ENCODE measurements at regions not wholly inside any gene's neighbourhood (a gene's known extent, or its start where the extent isn't known, plus 50 kb on each side); places are given as distances from the start of the nearest gene placed in this dataset.

- Mint-ChIP-seq H3K9me3 (peaks cover 6% of the 10 kb centered on the region), H3K36me3 (no peaks in the 10 kb centered on the region), H3K27ac (no peak overlapping the region), H3K27me3 (ENCODE audit: low read depth) (no peaks in the 10 kb centered on the region), H3K4me1 (peaks cover 21% of the 10 kb centered on the region), H3K4me3 (no peak overlapping the region)
- POLR2A ChIA-PET: no interaction called here
- no peak for ATAC-seq
- CTCF ChIA-PET: no interaction called here
- TF ChIP-seq EMX1 (CRISPR knock-in tag; IDR thresholded peaks at IDR 0.05) (no peak), ZSCAN18 (CRISPR knock-in tag; IDR thresholded peaks at IDR 0.05) (no peak), ZNF232 (CRISPR knock-in tag; IDR thresholded peaks at IDR 0.05) (no peak), FOXP4 (CRISPR knock-in tag; IDR thresholded peaks at IDR 0.05) (no peak), ERG (CRISPR knock-in tag; IDR thresholded peaks at IDR 0.05) (no peak), JAZF1 (CRISPR knock-in tag; IDR thresholded peaks at IDR 0.05) (no peak), ZNF121 (CRISPR knock-in tag; IDR thresholded peaks at IDR 0.05) (no peak), IRF2 (CRISPR knock-in tag; IDR thresholded peaks at IDR 0.05; ENCODE audit: borderline replicate concordance, low read depth) (no peak), OVOL2 (CRISPR knock-in tag; IDR thresholded peaks at IDR 0.05; ENCODE audit: borderline replicate concordance) (no peak)
- no peak for DNase-seq (ENCODE audit: low spot score)
Observed at GRCh38 chr4:65120287-65120686, 550.0 kb downstream of the EPHA5 start.

GRCh38 chr4:65102419-65102818, 567.9 kb downstream of the EPHA5 start:
- Mint-ChIP-seq H3K27me3 (ENCODE audit: low read depth) (no peaks in the 10 kb centered on the region), H3K4me3 (no peak overlapping the region), H3K9me3 (peaks cover 12% of the 10 kb centered on the region), H3K36me3 (peaks cover 4% of the 10 kb centered on the region), H3K4me1 (no peaks in the 10 kb centered on the region), H3K27ac (no peak overlapping the region)
- TF ChIP-seq GTF2I (CRISPR knock-in tag; conservative IDR thresholded peaks at IDR 0.05): no peak
- TF ChIP-seq ZNF317 (CRISPR knock-in tag; IDR thresholded peaks at IDR 0.05; ENCODE audit: borderline replicate concordance, low read depth): no peak
- no peak for TF ChIP-seq RELA (CRISPR knock-in tag; IDR thresholded peaks at IDR 0.05; ENCODE audit: borderline replicate concordance)
- TF ChIP-seq STAT6 (CRISPR knock-in tag; conservative IDR thresholded peaks at IDR 0.05; ENCODE audit: low read depth): no peak
- TF ChIP-seq CTCF (IDR thresholded peaks at IDR 0.05): no peak
- no peak for TF ChIP-seq MXD4 (CRISPR knock-in tag; IDR thresholded peaks at IDR 0.05; ENCODE audit: borderline replicate concordance)
- TF ChIP-seq NFE2L1 (CRISPR knock-in tag; IDR thresholded peaks at IDR 0.05): no peak
- TF ChIP-seq FOXP1 (CRISPR knock-in tag; IDR thresholded peaks at IDR 0.05; ENCODE audit: borderline replicate concordance): no peak
- no peak for TF ChIP-seq NFYB (CRISPR knock-in tag; conservative IDR thresholded peaks at IDR 0.05; ENCODE audit: low read depth)
- TF ChIP-seq FOXP4 (CRISPR knock-in tag; IDR thresholded peaks at IDR 0.05): no peak
- TF ChIP-seq ATF1 (CRISPR knock-in tag; IDR thresholded peaks at IDR 0.05): no peak
- CTCF ChIA-PET: no interaction called here
- POLR2A ChIA-PET: no interaction called here
- DNase-seq (ENCODE audit: low spot score): no peak
- ATAC-seq: no peak
